ENCODE measurements at regions not wholly inside any gene's neighbourhood (a gene's known extent, or its start where the extent isn't known, plus 50 kb on each side); places are given as distances from the start of the nearest gene placed in this dataset.

GRCh38 chr1:199333180-199333579 is 694.3 kb upstream of the NR5A2 start:
- Histone ChIP-seq H3K9me3 (ENCODE audit: control insufficient read depth in 4 of 4, insufficient read depth in 3 of 4, low read length in 3 of 4) (no peaks in the 10 kb centered on the region), H3K9ac (ENCODE audit: insufficient read depth in 1 of 2, low read length in 2 of 2) (no peak overlapping the region), H3K27ac (ENCODE audit: low read depth in 1 of 2, low read length in 1 of 2) (no peak overlapping the region), H3K36me3 (ENCODE audit: control insufficient read depth in 4 of 4, insufficient read depth in 4 of 4, low read length in 4 of 4) (no peaks in the 10 kb centered on the region), H3K27me3 (ENCODE audit: control insufficient read depth in 3 of 3, insufficient read depth in 3 of 3, low read length in 2 of 3) (no peaks in the 10 kb centered on the region), H3K4me1 (ENCODE audit: control insufficient read depth in 5 of 5, insufficient read depth in 5 of 5, low read length in 5 of 5) (no peaks in the 10 kb centered on the region), H3K4me3 (no peak overlapping the region)
- ATAC-seq (ENCODE audit: insufficient read depth, low FRiP score) (no peak), DNase-seq (no peak)
- TF ChIP-seq CTCF (IDR thresholded peaks at IDR 0.05; ENCODE audit: control extremely low read depth, extremely low read depth): no peak
- WGBS, 2 donors: 97 to 100% methylated on average over 3 of the region's 3 CpGs

GRCh38 chr1:199335496-199335895 is 692.0 kb upstream of the NR5A2 start:
- DNase-seq (no peak), ATAC-seq (ENCODE audit: insufficient read depth, low FRiP score) (no peak)
- Histone ChIP-seq H3K27me3 (ENCODE audit: control insufficient read depth in 3 of 3, insufficient read depth in 3 of 3, low read length in 2 of 3) (no peaks in the 10 kb centered on the region), H3K9ac (ENCODE audit: insufficient read depth in 1 of 2, low read length in 2 of 2) (no peak overlapping the region), H3K4me1 (ENCODE audit: control insufficient read depth in 5 of 5, insufficient read depth in 5 of 5, low read length in 5 of 5) (no peaks in the 10 kb centered on the region), H3K27ac (ENCODE audit: low read depth in 1 of 2, low read length in 1 of 2) (no peak overlapping the region), H3K4me3 (no peak overlapping the region), H3K36me3 (ENCODE audit: control insufficient read depth in 4 of 4, insufficient read depth in 4 of 4, low read length in 4 of 4) (no peaks in the 10 kb centered on the region), H3K9me3 (ENCODE audit: control insufficient read depth in 4 of 4, insufficient read depth in 3 of 4, low read length in 3 of 4) (no peaks in the 10 kb centered on the region)
- no peak for TF ChIP-seq CTCF (IDR thresholded peaks at IDR 0.05; ENCODE audit: control extremely low read depth, extremely low read depth)
- WGBS, 2 donors: 72 to 87% methylated on average over 1 of the region's 1 CpG

- no peak for TF ChIP-seq CTCF (IDR thresholded peaks at IDR 0.05; ENCODE audit: control extremely low read depth, extremely low read depth)
- no peak for ATAC-seq (ENCODE audit: insufficient read depth, low FRiP score)
- no peak for DNase-seq
- H3K36me3 ChIP-seq (ENCODE audit: control insufficient read depth in 4 of 4, insufficient read depth in 4 of 4, low read length in 4 of 4): no peaks in the 10 kb centered on the region
- H3K27me3 ChIP-seq (ENCODE audit: control insufficient read depth in 3 of 3, insufficient read depth in 3 of 3, low read length in 2 of 3): no peaks in the 10 kb centered on the region
- no peak overlapping the region for H3K27ac ChIP-seq (ENCODE audit: low read depth in 1 of 2, low read length in 1 of 2)
- no peaks in the 10 kb centered on the region for H3K4me1 ChIP-seq (ENCODE audit: control insufficient read depth in 5 of 5, insufficient read depth in 5 of 5, low read length in 5 of 5)
- H3K9me3 ChIP-seq (ENCODE audit: control insufficient read depth in 4 of 4, insufficient read depth in 3 of 4, low read length in 3 of 4): no peaks in the 10 kb centered on the region
- 93 to 95% methylated on average over 4 of the region's 4 CpGs for WGBS, 2 donors
- H3K9ac ChIP-seq (ENCODE audit: insufficient read depth in 1 of 2, low read length in 2 of 2): no peak overlapping the region
- H3K4me3 ChIP-seq: no peak overlapping the region
Measured at GRCh38 chr1:199336745-199337640, 690.5 kb upstream of the NR5A2 start.

Data from lung (tissue), 11 donors.